CD4-positive, alpha-beta T cell treated with Interleukin-12 subunit alpha and Interleukin-12 subunit beta, for 1 hour (primary cell): ENCODE measurements at regions not wholly inside any gene's neighbourhood (a gene's known extent, or its start where the extent isn't known, plus 50 kb on each side); places are given as distances from the start of the nearest gene placed in this dataset.
A peak's percentile ranks its signal among the peaks of the same experiment; 100 is the strongest.

Experiments
- DNase-seq: peaks from one replicate; pipeline ENCODE4 v3.0.0-alpha.2; 2020

DNA sequence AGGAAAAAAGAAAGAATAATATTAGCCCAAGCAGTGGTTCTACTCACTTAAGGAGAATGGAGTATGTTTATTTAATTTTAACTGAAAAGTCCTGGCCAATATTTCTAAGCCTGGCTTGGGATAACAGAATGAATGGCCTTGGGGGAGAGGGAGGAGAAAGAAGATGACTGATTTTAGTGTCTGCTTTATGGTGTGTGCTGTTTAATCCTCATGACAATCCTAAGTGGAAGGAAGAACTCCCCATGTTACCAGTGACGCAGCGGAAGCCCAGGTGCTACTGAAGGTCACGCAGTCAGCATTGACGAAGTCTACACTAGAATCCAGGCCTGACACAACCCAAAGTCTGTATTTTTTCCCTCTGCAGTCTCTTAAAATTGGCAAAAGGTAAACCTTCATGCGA is 50.5 kb downstream of the PALM2AKAP2 start:
- no peak for DNase-seq

DNA sequence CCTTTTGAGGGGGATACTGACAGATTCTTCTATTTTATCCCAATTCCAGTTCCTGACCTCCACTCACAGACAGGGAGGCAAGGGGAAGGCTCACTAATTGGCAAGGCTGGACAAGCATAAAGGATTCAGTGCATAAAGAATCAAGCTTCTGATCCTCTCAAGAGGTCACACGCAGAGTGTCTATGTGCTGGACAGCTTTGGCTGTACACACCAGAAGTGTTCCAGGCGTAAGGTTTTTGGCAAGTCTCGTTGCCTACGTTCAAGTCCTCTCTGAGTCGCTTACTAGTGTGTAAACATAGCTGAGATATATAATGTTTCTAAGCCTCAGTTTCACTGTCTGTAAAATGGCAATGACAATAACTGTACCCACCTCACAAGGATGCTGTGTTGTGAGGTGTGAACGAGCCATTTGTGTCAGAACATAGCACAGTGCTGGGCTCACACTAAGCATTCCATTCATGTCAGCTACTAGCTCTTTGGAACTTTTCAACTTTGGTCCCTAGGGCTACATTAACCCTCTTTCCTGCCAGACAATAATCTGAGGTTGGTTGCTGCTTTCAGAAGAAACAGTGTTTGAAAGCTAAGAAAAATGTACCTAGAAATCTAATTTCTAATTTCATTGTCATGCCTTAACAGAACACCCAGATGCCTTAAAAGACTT is 52.1 kb downstream of the PALM2AKAP2 start:
- DNase-seq: no peak

DNA sequence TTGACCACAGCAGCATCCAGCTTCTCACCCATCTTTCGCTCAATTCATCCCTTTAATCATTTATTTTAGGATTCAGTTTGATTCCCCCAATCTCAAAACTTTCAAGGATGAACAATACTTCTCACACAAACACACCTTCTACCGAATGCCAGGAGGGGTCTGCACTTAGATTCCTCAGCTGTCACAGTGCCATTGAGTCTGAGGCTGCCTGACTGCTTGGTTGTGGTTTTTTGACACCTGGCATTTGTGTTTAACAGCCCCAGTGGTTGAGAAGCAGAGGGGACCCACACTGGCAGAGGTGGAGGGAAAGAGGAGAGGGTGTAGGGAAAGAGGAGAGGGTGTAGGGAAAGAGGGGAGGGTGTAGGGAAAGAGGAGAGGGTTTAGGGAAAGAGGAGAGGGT is 54.9 kb downstream of the PALM2AKAP2 start:
- DNase-seq: no peak

- no peak for DNase-seq
Observed at GRCh38 chr9:109843641-109844040, 63.6 kb downstream of the PALM2AKAP2 start.

GRCh38 chr9:109845226-109845625 is 65.2 kb downstream of the PALM2AKAP2 start:
- no peak for DNase-seq

- no peak for DNase-seq
Observed at GRCh38 chr9:109846776-109847175, 66.8 kb downstream of the PALM2AKAP2 start.

DNA sequence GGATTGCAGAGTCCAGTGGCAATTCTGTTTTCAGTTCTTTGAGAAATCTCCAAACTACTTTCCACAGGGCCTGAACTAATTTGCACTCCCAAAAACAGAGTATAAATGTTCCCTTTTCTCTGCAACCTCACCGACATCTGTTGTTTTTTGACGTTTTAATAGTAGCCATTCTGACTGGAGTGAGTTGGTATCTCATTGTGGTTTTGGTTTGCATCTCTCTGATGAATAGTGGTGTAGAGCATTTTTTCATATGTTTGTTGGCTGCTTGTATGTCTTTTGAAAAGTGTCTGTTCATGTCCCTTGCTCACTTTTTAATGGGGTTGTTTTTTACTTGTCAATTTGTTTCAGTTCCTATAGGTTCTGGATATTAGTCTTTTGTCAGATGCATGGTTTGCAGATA is 72.6 kb downstream of the PALM2AKAP2 start:
- no peak for DNase-seq

DNA sequence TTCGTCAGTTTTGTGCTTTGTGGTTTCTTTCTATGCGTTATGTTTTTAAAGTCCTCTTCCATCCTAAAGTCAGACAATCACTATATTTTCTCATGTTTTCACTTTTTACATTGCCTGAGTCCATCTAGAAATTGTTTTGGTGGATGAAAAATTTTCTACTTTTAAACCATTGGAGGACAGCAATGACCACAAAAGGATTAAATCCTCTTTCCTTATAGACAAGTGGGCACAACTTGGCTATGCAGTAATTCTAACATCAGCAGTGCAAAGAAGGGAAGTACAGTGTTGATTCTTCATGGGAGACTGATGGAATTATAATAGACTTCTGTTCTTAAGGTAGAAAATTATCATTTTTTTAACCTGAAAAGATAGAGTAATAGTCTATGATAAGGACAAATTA is 75.5 kb downstream of the PALM2AKAP2 start:
- no peak for DNase-seq

- DNase-seq: no peak
Observed at GRCh38 chr9:109856785-109857184, 76.8 kb downstream of the PALM2AKAP2 start.

GRCh38 chr9:109857336-109857735 is 77.3 kb downstream of the PALM2AKAP2 start:
- DNase-seq: no peak

DNA sequence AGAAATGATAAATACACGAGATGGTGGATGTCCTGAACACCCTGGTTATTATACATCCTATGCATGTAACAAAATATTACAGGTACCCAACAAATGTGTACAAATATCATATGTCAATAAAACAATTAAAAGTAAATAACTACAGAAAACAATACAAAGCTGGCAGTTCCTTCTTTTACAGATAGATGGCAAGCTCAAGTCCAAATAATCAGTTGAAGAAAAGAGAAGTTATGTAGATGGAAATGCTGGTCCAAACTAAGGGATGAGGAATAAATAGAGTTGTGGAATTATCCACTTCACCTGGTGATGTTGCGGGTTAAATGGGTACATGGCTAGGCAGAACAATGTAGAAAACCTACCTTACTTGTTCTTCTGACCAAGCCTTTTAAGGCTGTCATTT is 79.4 kb downstream of the PALM2AKAP2 start:
- no peak for DNase-seq

- DNase-seq: no peak
Observed at GRCh38 chr9:109860521-109860920, 80.5 kb downstream of the PALM2AKAP2 start.

DNA sequence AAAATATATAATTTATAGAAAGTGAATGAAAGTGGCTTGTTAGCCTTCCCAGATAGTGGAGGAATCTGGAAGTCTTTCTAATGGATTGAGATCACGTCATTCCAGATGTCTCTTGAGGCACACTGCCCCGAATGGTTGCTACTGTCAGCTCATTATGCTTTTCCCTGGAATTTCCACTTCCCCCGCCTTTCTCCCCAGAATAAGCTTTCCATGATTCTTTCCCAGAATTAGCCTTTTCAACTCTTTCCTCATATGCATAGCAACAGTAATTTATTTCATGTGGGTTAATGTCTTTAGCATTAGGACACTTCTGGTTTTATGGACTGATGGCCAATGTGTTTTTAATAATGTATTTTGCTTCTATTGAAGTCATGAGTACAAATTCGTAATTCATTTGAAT is 81.5 kb downstream of the PALM2AKAP2 start:
- DNase-seq: no peak

DNA sequence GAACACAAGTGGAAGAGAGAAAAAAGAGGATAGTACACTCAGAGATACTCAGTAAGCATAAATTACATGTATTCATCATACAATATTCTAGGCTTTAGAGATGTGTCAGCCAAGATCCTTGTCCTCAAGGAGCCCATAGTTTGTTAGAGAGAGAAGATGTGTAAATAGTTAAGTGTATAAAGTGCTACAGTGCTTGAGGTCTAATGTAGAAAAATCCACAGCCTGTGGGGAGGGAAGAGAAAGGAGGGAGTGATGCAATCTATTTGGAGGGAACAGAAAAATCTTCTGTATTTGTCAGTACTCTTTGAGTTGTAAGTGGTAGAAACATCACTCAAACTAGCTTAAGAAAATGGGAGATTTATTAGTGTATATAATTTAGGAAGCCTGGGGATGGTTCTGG is 81.9 kb downstream of the PALM2AKAP2 start:
- no peak for DNase-seq

- no peak for DNase-seq
Observed at GRCh38 chr9:109862452-109862851, 82.5 kb downstream of the PALM2AKAP2 start.

DNA sequence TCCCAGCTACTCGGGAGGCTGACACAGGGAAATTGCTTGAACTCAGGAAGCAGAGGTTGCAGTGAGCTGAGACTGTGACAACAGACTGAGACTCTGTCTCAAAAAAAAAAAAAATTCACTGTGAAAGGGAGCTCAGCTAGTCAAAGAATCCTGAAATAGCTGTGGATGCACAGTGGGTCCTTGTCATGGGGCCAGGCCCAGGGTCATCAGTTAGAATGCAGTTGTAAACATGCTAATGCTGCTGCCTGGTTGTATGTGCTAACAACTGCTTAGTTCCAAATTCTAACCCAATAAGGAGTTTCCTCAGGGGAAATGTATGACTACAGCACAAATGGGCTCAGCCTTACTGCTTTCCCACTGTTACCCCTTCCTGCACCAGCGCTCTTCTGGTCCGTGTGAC is 84.0 kb downstream of the PALM2AKAP2 start:
- no peak for DNase-seq

DNA sequence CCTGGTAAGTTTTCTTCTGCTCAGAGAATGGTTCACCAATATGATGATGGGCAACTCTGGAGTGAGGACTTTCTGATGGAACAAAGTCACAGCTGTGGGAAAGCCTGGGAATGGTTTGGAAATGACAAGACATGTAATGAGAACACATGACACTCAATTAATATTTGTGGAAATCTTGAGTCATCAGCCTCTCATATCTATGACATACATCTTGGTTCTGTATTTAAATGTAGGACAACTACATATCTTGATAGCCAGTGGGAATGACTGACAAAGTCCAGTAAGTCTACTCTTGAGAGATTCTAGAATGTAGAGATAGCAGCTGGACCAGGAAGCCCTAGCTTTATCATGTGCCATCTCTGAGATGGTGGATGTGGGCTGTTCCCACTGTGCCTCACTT is 85.5 kb downstream of the PALM2AKAP2 start:
- DNase-seq: no peak

DNA sequence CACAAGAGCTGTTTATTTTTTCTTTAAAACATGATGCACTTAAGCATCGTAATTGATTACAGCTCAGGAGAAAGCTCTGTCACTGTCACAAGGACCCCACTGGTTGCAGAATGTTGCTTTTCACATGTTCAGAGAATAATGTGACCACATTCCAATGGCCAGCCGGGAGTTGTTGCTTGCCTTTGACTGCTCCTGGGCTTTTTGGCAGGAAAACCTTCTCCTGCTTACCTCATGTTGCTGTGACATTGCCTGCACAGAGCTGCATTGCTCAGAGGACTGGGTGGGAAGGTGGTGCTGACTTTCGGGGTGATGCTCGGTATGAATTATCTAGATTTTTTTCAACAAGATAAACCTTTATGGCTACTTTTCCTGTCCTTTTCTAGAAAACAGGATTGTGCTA is 88.2 kb downstream of the PALM2AKAP2 start:
- no peak for DNase-seq

GRCh38 chr9:109868722-109869121 is 88.7 kb downstream of the PALM2AKAP2 start:
- no peak for DNase-seq

GRCh38 chr9:109870365-109870764 is 90.4 kb downstream of the PALM2AKAP2 start:
- no peak for DNase-seq

DNA sequence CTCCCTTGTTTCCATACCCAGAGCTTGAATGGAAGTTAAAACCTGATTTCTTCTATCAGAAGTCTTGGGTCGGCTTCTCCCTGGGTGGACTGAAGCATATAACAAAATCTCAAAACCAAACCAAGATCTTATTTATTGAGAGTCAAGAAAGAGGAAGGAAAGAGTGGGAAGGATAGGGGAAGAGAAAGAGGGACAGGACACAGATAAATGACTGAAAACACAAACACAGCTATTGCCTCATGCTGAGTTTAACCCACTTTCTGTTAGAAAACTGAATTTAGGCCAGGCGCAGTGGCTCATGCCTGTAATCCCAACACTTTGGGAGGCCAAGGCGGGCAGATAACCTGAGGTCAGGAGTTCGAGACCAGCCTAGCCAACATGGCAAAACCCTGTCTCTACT is 92.9 kb downstream of the PALM2AKAP2 start:
- no peak for DNase-seq

DNA sequence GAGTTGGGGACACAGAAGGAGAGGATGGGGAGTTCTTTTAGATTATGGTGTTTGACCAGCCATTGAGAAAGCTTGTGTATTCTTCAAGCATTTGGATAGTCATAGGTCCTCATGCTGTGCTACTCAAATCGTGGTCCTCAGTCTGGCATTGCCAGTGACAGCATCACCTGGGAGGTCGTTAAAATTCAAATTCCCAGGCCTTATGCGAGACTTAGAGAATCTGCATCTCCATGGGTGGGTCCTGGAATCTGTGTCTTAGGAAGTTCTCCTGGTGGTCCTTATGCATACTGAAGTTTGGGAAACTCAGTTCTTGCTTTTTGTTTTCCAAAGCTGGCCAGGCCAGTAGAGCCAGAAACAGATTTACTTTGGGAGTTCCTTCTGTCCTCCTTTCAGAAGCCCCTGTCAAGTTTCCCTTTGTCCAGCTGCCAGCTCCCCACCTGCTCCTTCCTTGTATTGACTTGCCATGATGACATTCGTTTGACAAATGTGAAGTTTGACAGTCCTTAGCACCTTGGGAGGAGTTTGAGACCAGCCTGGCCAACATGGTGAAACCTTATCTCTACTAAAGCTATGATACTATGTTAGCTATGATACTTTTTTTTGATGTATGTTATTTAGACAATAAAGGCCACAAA is 95.6 kb downstream of the PALM2AKAP2 start:
- no peak for DNase-seq

DNA sequence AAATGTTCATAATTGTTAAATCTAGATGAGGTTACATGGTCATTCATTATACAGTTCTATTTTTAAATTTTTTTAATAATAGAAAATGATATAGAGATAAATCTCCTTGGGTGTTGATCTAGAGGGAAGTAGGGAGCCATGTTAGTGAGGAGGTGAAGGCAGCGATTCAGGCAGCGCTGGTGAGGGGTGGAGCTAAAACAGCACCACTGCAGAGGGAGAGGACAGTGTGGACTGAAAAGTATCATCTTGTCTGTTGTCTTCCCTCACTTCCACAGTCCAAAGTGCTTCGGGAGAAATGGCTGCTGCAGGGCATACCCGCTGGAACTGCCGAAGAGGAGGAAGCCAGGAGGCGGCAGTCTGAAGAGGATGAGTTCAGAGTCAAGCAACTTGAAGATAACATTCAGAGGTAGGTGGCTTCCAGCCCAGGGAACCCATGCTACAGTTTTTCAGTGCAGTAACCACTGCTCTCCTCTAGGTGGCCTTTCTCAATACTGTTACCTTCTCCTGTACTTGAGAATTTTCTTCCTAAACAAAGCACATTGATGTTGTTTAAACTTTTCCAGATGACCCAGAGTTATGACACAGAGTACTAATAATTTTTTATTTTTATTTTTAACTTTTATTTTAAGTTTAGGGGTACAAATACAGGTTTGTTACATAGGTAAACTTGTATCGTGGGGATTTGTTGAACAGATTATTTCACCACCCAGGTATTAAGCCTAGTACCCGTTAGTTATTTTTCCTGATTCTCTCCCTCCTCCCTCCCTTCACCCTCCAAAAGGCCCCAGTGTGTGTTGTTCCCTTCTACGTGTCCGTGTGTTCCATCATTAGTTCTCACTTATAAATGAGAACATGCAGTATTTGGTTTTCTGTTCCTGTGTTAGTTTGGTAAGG is 100.5 kb downstream of the PALM2AKAP2 start:
- peak; percentile 41 for DNase-seq

DNA sequence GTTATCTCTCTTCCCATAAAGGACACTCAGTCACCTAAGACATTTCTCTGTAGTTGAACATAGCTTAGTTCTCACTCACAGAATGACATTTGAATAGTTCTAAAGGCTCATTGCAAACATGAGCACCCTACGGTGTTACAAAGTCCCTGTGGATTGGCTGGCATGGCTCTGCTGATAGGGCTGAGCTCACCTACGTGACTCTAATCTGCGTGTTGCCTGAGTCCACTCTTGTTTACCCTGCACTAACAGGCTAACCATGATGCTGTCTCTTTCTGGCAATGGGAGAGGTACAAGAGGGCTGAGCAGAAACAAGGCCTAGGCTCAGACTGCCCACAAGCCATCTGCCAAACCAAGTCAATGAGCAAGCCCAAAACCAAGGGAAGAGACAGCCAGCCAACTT is 103.6 kb downstream of the PALM2AKAP2 start:
- no peak for DNase-seq
